OCI-LY3 (cell line): ENCODE measurements at regions not wholly inside any gene's neighbourhood (a gene's known extent, or its start where the extent isn't known, plus 50 kb on each side); places are given as distances from the start of the nearest gene placed in this dataset.

Experiments
- CTCF ChIP-seq: fragments of 200-600, 300-600 bp; sonication (generic); IDR thresholded peaks from 2 replicates; pipeline ENCODE4 v1.5.1; 2014; ENCODE audit warnings: antibody characterized with exemption, low read length, low read depth
- EZH2phosphoT487 ChIP-seq: fragments of 200-600 bp; shearing (Covaris generic); IDR thresholded peaks from 2 replicates; pipeline ENCODE4 v1.6.1; 2018; ENCODE audit warnings: antibody characterized with exemption, mixed run types, low read depth

GRCh38 chr17:79506955-79507354, 103.9 kb downstream of the RBFOX3 start:
- TF ChIP-seq CTCF (no peak), EZH2phosphoT487 (no peak)
